GM12878 (cell line): ENCODE measurements at regions not wholly inside any gene's neighbourhood (a gene's known extent, or its start where the extent isn't known, plus 50 kb on each side); places are given as distances from the start of the nearest gene placed in this dataset.

Source experiments
- ATAC-seq: fragments of 200-7000 bp; cut with Tn5 transposase; 3 replicates; pipeline ENCODE4 v1.9.1; 2020; ENCODE audit warnings: mild to moderate bottlenecking, moderate library complexity
- BruUV-seq: library from RNA; stranded (reverse); fragments of 400-500 nt; replicated peaks from 2 replicates; lab custom pipeline; 2021; lab: Mats Ljungman, UMichigan
- CTCF ChIA-PET: fragments of 300-600 bp; sonication (Branson Sonifier 250); formaldehyde crosslinking; extraction: SDS; loops from one replicate; lab custom pipeline; 2021; ENCODE audit warnings: inconsistent platforms; lab: Yijun Ruan, JAX
- POLR2A ChIA-PET: fragments of 350-600 bp; formaldehyde crosslinking; extraction: SDS; loops from one replicate; lab custom pipeline; 2021; ENCODE audit warnings: inconsistent platforms; lab: Charles Lee
- RAD21 ChIA-PET: fragments of 300-600 bp; sonication (Branson Sonifier 250); formaldehyde crosslinking; loops from one replicate; lab custom pipeline; 2023; ENCODE audit warnings: antibody characterized with exemption; ENCODE audit not compliant: unreplicated experiment; lab: Charles Lee
- SMC1A ChIA-PET: fragments of 300-600 bp; sonication (Branson Sonifier 250); formaldehyde crosslinking; loops from one replicate; lab custom pipeline; 2023; ENCODE audit not compliant: unreplicated experiment, uncharacterized antibody; lab: Charles Lee
- DNase-seq: peaks from one replicate; pipeline ENCODE4 v3.0.0-alpha.2; 2011; ENCODE audit warnings: low read depth, low spot score
- FAIRE-seq: peaks from 3 replicates; lab custom pipeline; 2011; peaks lifted over from hg19 to GRCh38; lab: Jason Lieb, UNC
- H2AFZ ChIP-seq: 2 replicates; pipeline ENCODE4 v1.6.0; 2011; ENCODE audit warnings: low read depth, low read length, control low read depth; ENCODE audit not compliant: control insufficient read depth
- H3K27ac ChIP-seq: 2 replicates; pipeline ENCODE4 v1.5.1; 2011; ENCODE audit warnings: control low read depth; ENCODE audit not compliant: control insufficient read depth, insufficient read depth
- H3K27me3 ChIP-seq, 2 experiments: replicated peaks in 1 of 2; 2 replicates each; pipeline versions ENCODE4 v1.6.0 to v1.6.1; 2011; ENCODE audit warnings: low read length in 1 of 2; ENCODE audit not compliant: control insufficient read depth in 2 of 2, insufficient read depth in 2 of 2
- H3K36me3 ChIP-seq, 2 experiments: 2 replicates each; pipeline ENCODE4 v1.5.1; 2011; ENCODE audit warnings: low read length in 1 of 2; ENCODE audit not compliant: control insufficient read depth in 2 of 2, insufficient read depth in 2 of 2
- H3K4me1 ChIP-seq: 2 replicates; pipeline ENCODE4 v1.6.1; 2011; ENCODE audit warnings: mild to moderate bottlenecking, low read length, moderate library complexity, mixed read lengths; ENCODE audit not compliant: control insufficient read depth, insufficient read depth
- H3K4me2 ChIP-seq: 2 replicates; pipeline ENCODE4 v1.6.0; 2011; ENCODE audit warnings: control low read depth; ENCODE audit not compliant: control insufficient read depth, insufficient read depth
- H3K4me3 ChIP-seq: fragments of 200-600 bp; sonication (generic); 2 replicates; pipeline ENCODE4 v1.5.1; 2016
- H3K79me2 ChIP-seq: 2 replicates; pipeline ENCODE4 v1.6.0; 2011; ENCODE audit warnings: low read length; ENCODE audit not compliant: control insufficient read depth, insufficient read depth
- H3K9ac ChIP-seq: 2 replicates; pipeline ENCODE4 v1.8.0; 2011; ENCODE audit warnings: low read length, control low read depth, mixed read lengths; ENCODE audit not compliant: control insufficient read depth, insufficient read depth
- H3K9me3 ChIP-seq: replicated peaks from 3 replicates; pipeline ENCODE4 v1.5.1; 2011; ENCODE audit warnings: mild to moderate bottlenecking, low read length; ENCODE audit not compliant: control insufficient read depth, insufficient read depth
- H4K20me1 ChIP-seq: 2 replicates; pipeline ENCODE4 v1.6.0; 2011; ENCODE audit not compliant: control insufficient read depth, insufficient read depth
- BRCA1 ChIP-seq: IDR thresholded peaks from 2 replicates; pipeline ENCODE4 v1.6.1; 2011; ENCODE audit warnings: low read depth, low read length, improper control_type of control experiment
- EED ChIP-seq: sonication (generic); IDR thresholded peaks from 2 replicates; pipeline ENCODE4 v1.6.1; 2016; ENCODE audit warnings: antibody characterized with exemption, low read depth
- RELA ChIP-seq: fragments of 450-650 bp; IDR thresholded peaks from 2 replicates; pipeline ENCODE4 v1.8.0; 2014; ENCODE audit warnings: borderline replicate concordance; ENCODE audit not compliant: partially characterized antibody
- SPI1 ChIP-seq: IDR thresholded peaks from 2 replicates; pipeline ENCODE4 v1.6.1; 2011; ENCODE audit warnings: low read depth, mild to moderate bottlenecking, low read length, moderate library complexity, borderline replicate concordance; ENCODE audit not compliant: insufficient read depth
- YY1 ChIP-seq: IDR thresholded peaks from 2 replicates; pipeline ENCODE4 v1.6.1; 2011; ENCODE audit warnings: low read depth, mild to moderate bottlenecking, low read length
- ZBED1 ChIP-seq: IDR thresholded peaks from 2 replicates; pipeline ENCODE4 v1.6.1; 2016; ENCODE audit warnings: borderline replicate concordance
- WGBS: methylation state at CpG from one replicate; pipeline ENCODE4 v1.1.6; 2016; ENCODE audit warnings: low lambda C conversion rate; ENCODE audit not compliant: insufficient replicate concordance, insufficient coverage; ENCODE audit errors: missing lambda C conversion rate; 5-methylcytosine and 5-hydroxymethylcytosine counted together
- in situ Hi-C: fragments of 300-500 bp; cut with MboI; formaldehyde crosslinking; loops from 9 replicates; pipeline ENCODE4 v1.14.3; 2018; ENCODE audit warnings: mixed read lengths
- intact Hi-C: fragments of 100-400 bp; cut with micrococcal nuclease; formaldehyde crosslinking; loops from one replicate; pipeline ENCODE4 v1.14.2; 2022; ENCODE audit not compliant: unreplicated experiment
- TF ChIP-seq, protein P1 (sequence below): IDR thresholded peaks from 2 replicates; pipeline ENCODE4 v1.6.1; 2012; ENCODE audit warnings: mild to moderate bottlenecking, low read depth, low read length
- TF ChIP-seq, protein P2 (sequence below): IDR thresholded peaks from 2 replicates; pipeline ENCODE4 v1.6.1; 2012; ENCODE audit warnings: low read length, inconsistent platforms

DNA sequence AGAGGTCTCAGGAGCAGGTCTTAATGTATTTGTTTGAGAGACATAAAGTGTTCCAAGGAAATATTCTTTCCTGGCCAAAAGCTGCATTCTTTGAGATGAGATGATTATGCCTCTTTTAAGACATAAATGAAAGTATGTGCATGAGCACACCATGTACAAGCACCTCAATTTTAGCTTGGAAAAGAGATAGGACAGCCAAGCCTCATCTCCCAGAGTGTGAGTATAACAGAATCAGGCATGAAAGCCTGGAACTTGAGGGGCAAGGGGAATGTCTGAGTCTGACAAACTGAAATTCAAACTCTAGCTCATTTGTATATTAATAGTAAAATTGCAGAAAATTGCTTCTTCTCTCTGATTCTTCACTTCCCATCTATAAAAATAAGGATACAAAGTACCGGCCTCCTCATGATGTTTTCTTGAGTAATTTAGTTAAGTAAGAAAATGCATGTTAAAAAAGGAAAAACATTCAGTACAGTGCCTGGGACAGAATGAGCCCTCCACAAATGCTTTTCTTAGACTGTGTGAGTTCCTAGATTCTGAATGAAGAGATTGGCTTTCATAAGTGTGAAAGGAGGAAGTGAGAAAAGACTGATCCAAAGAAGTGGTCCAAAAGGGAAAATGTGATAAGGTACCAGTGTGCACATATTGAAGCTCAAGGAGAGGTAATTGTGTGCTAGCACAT lies 1260.9 kb upstream of the SORCS1 start:
- no peaks in the 10 kb centered on the region for H3K27me3 ChIP-seq
- no peak overlapping the region for H2AFZ ChIP-seq
- FAIRE-seq (no peak), DNase-seq (no peak), ATAC-seq (no peak)
- H3K4me1 ChIP-seq: no peaks in the 10 kb centered on the region
- H3K4me3 ChIP-seq: no peak overlapping the region
- intact Hi-C loops: no loop called here
- H4K20me1 ChIP-seq: no peaks in the 10 kb centered on the region
- ChIA-PET CTCF (interaction anchor here (0.5 kb wide), 1 partner anchor 814 kb away, joined by 3 read pairs; no protein-coding TSS in a partner anchor), SMC1A (no interaction called here), POLR2A (no interaction called here), RAD21 (no interaction called here)
- no peaks in the 10 kb centered on the region for H3K9me3 ChIP-seq
- no peaks in the 10 kb centered on the region for H3K79me2 ChIP-seq
- no peak overlapping the region for H3K4me2 ChIP-seq
- TF ChIP-seq, protein P1, sequence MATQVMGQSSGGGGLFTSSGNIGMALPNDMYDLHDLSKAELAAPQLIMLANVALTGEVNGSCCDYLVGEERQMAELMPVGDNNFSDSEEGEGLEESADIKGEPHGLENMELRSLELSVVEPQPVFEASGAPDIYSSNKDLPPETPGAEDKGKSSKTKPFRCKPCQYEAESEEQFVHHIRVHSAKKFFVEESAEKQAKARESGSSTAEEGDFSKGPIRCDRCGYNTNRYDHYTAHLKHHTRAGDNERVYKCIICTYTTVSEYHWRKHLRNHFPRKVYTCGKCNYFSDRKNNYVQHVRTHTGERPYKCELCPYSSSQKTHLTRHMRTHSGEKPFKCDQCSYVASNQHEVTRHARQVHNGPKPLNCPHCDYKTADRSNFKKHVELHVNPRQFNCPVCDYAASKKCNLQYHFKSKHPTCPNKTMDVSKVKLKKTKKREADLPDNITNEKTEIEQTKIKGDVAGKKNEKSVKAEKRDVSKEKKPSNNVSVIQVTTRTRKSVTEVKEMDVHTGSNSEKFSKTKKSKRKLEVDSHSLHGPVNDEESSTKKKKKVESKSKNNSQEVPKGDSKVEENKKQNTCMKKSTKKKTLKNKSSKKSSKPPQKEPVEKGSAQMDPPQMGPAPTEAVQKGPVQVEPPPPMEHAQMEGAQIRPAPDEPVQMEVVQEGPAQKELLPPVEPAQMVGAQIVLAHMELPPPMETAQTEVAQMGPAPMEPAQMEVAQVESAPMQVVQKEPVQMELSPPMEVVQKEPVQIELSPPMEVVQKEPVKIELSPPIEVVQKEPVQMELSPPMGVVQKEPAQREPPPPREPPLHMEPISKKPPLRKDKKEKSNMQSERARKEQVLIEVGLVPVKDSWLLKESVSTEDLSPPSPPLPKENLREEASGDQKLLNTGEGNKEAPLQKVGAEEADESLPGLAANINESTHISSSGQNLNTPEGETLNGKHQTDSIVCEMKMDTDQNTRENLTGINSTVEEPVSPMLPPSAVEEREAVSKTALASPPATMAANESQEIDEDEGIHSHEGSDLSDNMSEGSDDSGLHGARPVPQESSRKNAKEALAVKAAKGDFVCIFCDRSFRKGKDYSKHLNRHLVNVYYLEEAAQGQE: no peak
- TF ChIP-seq, protein P2, sequence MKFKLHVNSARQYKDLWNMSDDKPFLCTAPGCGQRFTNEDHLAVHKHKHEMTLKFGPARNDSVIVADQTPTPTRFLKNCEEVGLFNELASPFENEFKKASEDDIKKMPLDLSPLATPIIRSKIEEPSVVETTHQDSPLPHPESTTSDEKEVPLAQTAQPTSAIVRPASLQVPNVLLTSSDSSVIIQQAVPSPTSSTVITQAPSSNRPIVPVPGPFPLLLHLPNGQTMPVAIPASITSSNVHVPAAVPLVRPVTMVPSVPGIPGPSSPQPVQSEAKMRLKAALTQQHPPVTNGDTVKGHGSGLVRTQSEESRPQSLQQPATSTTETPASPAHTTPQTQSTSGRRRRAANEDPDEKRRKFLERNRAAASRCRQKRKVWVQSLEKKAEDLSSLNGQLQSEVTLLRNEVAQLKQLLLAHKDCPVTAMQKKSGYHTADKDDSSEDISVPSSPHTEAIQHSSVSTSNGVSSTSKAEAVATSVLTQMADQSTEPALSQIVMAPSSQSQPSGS: no peak
- TF ChIP-seq BRCA1 (no peak), RELA (no peak), SPI1 (peak; percentile 13; the same call in 1 of the 2 replicates), ZBED1 (no peak), YY1 (no peak), EED (no peak)
- H3K9ac ChIP-seq: no peak overlapping the region
- no peaks in the 10 kb centered on the region for H3K36me3 ChIP-seq
- BruUV-seq: no TSS peak
- no peak overlapping the region for H3K27ac ChIP-seq
- WGBS: 33% methylated on average over 1 of the region's 1 CpG
- in situ Hi-C loops: no loop called here
